Smooth muscle cell (in vitro differentiated cells): ENCODE measurements at regions not wholly inside any gene's neighbourhood (a gene's known extent, or its start where the extent isn't known, plus 50 kb on each side); places are given as distances from the start of the nearest gene placed in this dataset.

Source experiments
- DNase-seq: peaks from one replicate; lab custom pipeline; 2025; ENCODE audit not compliant: unreplicated experiment; lab: John Stamatoyannopoulos, UW
- H2AFZ ChIP-seq: fragments of 200-600 bp; sonication (generic); 2 replicates; pipeline ENCODE4 v1.6.0; 2016; ENCODE audit warnings: antibody characterized with exemption, low read depth, mild to moderate bottlenecking
- H3F3A ChIP-seq: fragments of 200-600 bp; sonication (generic); 2 replicates; pipeline ENCODE4 v1.6.0; 2017; ENCODE audit warnings: antibody characterized with exemption, low read depth
- H3K27ac ChIP-seq: fragments of 200-600 bp; sonication (generic); 2 replicates; pipeline ENCODE4 v1.5.1; 2016; ENCODE audit warnings: low read depth, mild to moderate bottlenecking
- H3K27me3 ChIP-seq: fragments of 200-600 bp; sonication (generic); 2 replicates; pipeline ENCODE4 v1.6.1; 2016; ENCODE audit warnings: low read depth, mild to moderate bottlenecking
- H3K36me3 ChIP-seq: fragments of 200-600 bp; sonication (generic); 2 replicates; pipeline ENCODE4 v1.5.1; 2016; ENCODE audit warnings: low read depth
- H3K4me1 ChIP-seq: fragments of 200-600 bp; sonication (generic); 2 replicates; pipeline ENCODE4 v1.5.1; 2016; ENCODE audit warnings: low read depth
- H3K4me2 ChIP-seq: fragments of 200-600 bp; sonication (generic); 2 replicates; pipeline ENCODE4 v1.6.0; 2016; ENCODE audit warnings: mild to moderate bottlenecking
- H3K4me3 ChIP-seq: fragments of 200-600 bp; sonication (generic); 2 replicates; pipeline ENCODE4 v1.5.1; 2016; ENCODE audit warnings: mild to moderate bottlenecking
- H3K79me2 ChIP-seq: fragments of 200-600 bp; sonication (generic); 2 replicates; pipeline ENCODE4 v1.6.0; 2016; ENCODE audit warnings: low read depth, mild to moderate bottlenecking
- H3K9ac ChIP-seq: fragments of 200-600 bp; sonication (generic); 2 replicates; pipeline ENCODE4 v1.6.0; 2016; ENCODE audit warnings: low read depth
- H3K9me3 ChIP-seq: fragments of 200-600 bp; sonication (generic); replicated peaks from 2 replicates; pipeline ENCODE4 v1.5.1; 2016; ENCODE audit warnings: low read depth
- H4K20me1 ChIP-seq: fragments of 200-600 bp; sonication (generic); 2 replicates; pipeline ENCODE4 v1.6.0; 2016; ENCODE audit warnings: low read depth
- CTCF ChIP-seq: fragments of 200-600 bp; sonication (generic); IDR thresholded peaks from 2 replicates; pipeline ENCODE4 v1.5.1; 2017; ENCODE audit warnings: borderline replicate concordance, mild to moderate bottlenecking, antibody characterized with exemption; ENCODE audit not compliant: insufficient read depth, poor library complexity, severe bottlenecking
- WGBS: methylation state at CpG from one replicate; pipeline ENCODE4 v1.1.7; 2016; ENCODE audit warnings: low lambda C conversion rate; 5-methylcytosine and 5-hydroxymethylcytosine counted together

GRCh38 chrX:21004835-21005234 lies 369.4 kb upstream of the CNKSR2 start:
- no peaks in the 10 kb centered on the region for H3K4me1 ChIP-seq
- no peaks in the 10 kb centered on the region for H3K9me3 ChIP-seq
- H3F3A ChIP-seq, result no peaks in the 10 kb centered on the region
- 36% methylated on average over 2 of the region's 2 CpGs for WGBS
- H3K27ac ChIP-seq, result no peak overlapping the region
- H4K20me1 ChIP-seq, result no peaks in the 10 kb centered on the region
- H3K79me2 ChIP-seq, result no peaks in the 10 kb centered on the region
- no peaks in the 10 kb centered on the region for H3K27me3 ChIP-seq
- no peak overlapping the region for H3K9ac ChIP-seq
- no peak overlapping the region for H3K4me3 ChIP-seq
- no peak for DNase-seq
- H3K4me2 ChIP-seq, result no peak overlapping the region
- H3K36me3 ChIP-seq, result no peaks in the 10 kb centered on the region
- H2AFZ ChIP-seq, result no peak overlapping the region
- no peak for TF ChIP-seq CTCF

- no peaks in the 10 kb centered on the region for H3K9me3 ChIP-seq
- no peaks in the 10 kb centered on the region for H3K79me2 ChIP-seq
- H3K36me3 ChIP-seq, result no peaks in the 10 kb centered on the region
- DNase-seq, result no peak
- H4K20me1 ChIP-seq, result no peaks in the 10 kb centered on the region
- no peak overlapping the region for H2AFZ ChIP-seq
- H3K27ac ChIP-seq, result no peak overlapping the region
- no peak overlapping the region for H3K9ac ChIP-seq
- no peaks in the 10 kb centered on the region for H3K4me1 ChIP-seq
- WGBS, result 36% methylated on average over 2 of the region's 2 CpGs
- no peaks in the 10 kb centered on the region for H3F3A ChIP-seq
- no peak overlapping the region for H3K4me2 ChIP-seq
- no peaks in the 10 kb centered on the region for H3K27me3 ChIP-seq
- no peak overlapping the region for H3K4me3 ChIP-seq
- no peak for TF ChIP-seq CTCF
These were observed 378.4 kb upstream of the CNKSR2 start for GRCh38 chrX:20995829-20996228.

GRCh38 chrX:20989361-20989760 lies 384.9 kb upstream of the CNKSR2 start:
- WGBS, result 87% methylated on average over 3 of the region's 3 CpGs

More at GRCh38 chrX:20989361-20989760, 384.9 kb upstream of the CNKSR2 start:
- Histone ChIP-seq H3K9ac (no peak overlapping the region), H3F3A (no peaks in the 10 kb centered on the region), H3K27ac (no peak overlapping the region), H3K4me3 (no peak overlapping the region), H3K4me1 (no peaks in the 10 kb centered on the region), H4K20me1 (no peaks in the 10 kb centered on the region), H2AFZ (no peak overlapping the region), H3K79me2 (no peaks in the 10 kb centered on the region), H3K36me3 (no peaks in the 10 kb centered on the region), H3K4me2 (no peak overlapping the region), H3K9me3 (no peaks in the 10 kb centered on the region), H3K27me3 (no peaks in the 10 kb centered on the region)
- no peak for DNase-seq
- no peak for TF ChIP-seq CTCF
